ENCODE measurements at regions not wholly inside any gene's neighbourhood (a gene's known extent, or its start where the extent isn't known, plus 50 kb on each side); places are given as distances from the start of the nearest gene placed in this dataset.

DNA sequence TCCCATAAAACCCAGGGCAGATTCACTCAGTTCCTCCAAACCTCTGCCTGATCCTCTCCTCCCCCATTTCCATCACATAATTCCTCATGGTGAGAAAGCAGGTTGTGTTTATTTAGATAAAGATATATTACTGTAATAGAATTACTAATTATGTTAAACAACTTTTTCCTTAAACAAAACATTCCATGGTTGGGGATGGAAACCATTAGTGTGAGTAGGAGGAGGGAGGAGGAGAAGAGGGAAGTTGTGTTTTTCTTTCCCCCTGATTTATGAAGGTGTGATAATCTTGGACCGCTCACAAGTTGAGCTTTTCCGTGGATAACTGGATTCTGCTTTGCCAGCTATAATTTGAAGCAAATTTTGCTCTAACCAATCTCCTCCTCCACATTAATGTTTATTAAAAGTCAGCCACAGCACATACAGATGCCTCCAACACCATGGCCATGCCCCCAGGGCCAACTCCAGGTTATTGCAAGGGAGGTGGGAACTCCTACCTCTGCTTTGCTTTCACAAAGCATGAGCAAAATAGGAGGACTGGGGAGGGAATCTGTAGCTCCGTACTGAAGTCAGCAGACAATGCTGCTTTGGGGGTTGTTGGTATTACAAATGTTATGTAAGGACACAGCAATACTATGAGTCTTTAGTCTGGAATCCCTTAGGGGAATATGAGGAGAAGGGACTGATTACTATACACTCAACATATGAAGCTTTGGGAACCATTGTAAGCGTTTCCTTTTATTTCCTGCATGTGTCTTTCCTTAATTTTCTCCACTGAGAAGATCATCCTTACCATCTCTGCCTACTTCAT, 542.0 kb downstream of the DHX35 start (continued):
- TF ChIP-seq ETS1 (IDR thresholded peaks at IDR 0.05), result no peak
- TF ChIP-seq JUNB (IDR thresholded peaks at IDR 0.05; ENCODE audit: unreplicated experiment), result no peak
- no peak for TF ChIP-seq CREB1 (CRISPR knock-in tag; IDR thresholded peaks at IDR 0.05; ENCODE audit: low read depth)
- no peak for TF ChIP-seq EZH2 (IDR thresholded peaks at IDR 0.05; ENCODE audit: low read depth, unreplicated experiment)
- no peak for TF ChIP-seq ZNF331 (CRISPR knock-in tag; IDR thresholded peaks at IDR 0.05; ENCODE audit: low read depth)
- TF ChIP-seq, protein P1, sequence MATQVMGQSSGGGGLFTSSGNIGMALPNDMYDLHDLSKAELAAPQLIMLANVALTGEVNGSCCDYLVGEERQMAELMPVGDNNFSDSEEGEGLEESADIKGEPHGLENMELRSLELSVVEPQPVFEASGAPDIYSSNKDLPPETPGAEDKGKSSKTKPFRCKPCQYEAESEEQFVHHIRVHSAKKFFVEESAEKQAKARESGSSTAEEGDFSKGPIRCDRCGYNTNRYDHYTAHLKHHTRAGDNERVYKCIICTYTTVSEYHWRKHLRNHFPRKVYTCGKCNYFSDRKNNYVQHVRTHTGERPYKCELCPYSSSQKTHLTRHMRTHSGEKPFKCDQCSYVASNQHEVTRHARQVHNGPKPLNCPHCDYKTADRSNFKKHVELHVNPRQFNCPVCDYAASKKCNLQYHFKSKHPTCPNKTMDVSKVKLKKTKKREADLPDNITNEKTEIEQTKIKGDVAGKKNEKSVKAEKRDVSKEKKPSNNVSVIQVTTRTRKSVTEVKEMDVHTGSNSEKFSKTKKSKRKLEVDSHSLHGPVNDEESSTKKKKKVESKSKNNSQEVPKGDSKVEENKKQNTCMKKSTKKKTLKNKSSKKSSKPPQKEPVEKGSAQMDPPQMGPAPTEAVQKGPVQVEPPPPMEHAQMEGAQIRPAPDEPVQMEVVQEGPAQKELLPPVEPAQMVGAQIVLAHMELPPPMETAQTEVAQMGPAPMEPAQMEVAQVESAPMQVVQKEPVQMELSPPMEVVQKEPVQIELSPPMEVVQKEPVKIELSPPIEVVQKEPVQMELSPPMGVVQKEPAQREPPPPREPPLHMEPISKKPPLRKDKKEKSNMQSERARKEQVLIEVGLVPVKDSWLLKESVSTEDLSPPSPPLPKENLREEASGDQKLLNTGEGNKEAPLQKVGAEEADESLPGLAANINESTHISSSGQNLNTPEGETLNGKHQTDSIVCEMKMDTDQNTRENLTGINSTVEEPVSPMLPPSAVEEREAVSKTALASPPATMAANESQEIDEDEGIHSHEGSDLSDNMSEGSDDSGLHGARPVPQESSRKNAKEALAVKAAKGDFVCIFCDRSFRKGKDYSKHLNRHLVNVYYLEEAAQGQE (IDR thresholded peaks at IDR 0.05; ENCODE audit: unreplicated experiment), result no peak
- no peak for TF ChIP-seq ZNF114 (CRISPR knock-in tag; IDR thresholded peaks at IDR 0.05)
- TF ChIP-seq NANOG (IDR thresholded peaks at IDR 0.05; ENCODE audit: borderline replicate concordance), result no peak

DNA sequence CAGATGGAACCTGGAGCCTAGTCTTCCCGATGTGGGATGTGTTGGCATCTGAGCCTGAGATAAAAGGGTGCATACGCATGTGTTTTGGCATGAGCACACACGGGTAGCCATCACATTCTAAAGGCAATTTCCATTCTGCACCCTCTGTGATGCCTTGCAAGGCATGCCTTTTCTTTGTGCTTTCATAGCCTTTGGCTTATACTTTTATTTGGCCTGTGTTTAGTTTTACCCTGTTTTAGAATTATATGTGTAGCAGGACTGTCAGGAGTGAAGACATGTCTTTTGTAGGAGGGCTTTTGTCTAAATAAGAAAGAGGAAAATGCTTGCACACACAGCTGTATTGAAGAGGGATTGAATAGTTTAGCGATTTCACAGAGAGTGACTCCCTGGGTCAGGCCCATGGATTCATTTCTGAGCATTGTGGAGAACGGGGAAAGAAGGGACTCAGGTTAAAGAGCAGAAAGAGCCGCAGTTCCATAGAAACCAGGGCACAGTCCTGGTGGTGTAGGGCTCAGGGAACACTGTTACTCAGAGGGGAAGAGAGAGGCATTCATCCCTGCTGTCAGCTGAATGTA, 530.2 kb downstream of the DHX35 start:
- no peak for ATAC-seq
- Histone ChIP-seq H3K36me3 (ENCODE audit: insufficient read depth) (no peaks in the 10 kb centered on the region), H3F3A (replicated peaks; ENCODE audit: low read depth) (no peaks in the 10 kb centered on the region), H3K27ac (ENCODE audit: low read depth) (no peak overlapping the region), H3K4me3 (no peak overlapping the region), H3K4me1 (ENCODE audit: insufficient read depth) (no peaks in the 10 kb centered on the region), H3K27me3 (ENCODE audit: insufficient read depth) (no peaks in the 10 kb centered on the region), H4K20me1 (replicated peaks; ENCODE audit: insufficient read depth) (no peaks in the 10 kb centered on the region), H3K79me2 (replicated peaks; ENCODE audit: insufficient read depth) (no peaks in the 10 kb centered on the region), H2AFZ (no peak overlapping the region), H3K9me2 (ENCODE audit: insufficient read depth) (peaks cover 13% of the 10 kb centered on the region; the same call in 1 of the 2 replicates), H3K4me2 (no peak overlapping the region)
- no peak overlapping the region for H3K4me3 Mint-ChIP-seq
- peaks cover 3% of the 10 kb centered on the region for H3K27me3 Mint-ChIP-seq (ENCODE audit: insufficient read depth, low read depth, poor library complexity)
- no peak for DNase-seq (ENCODE audit: low spot score)
- H3K9me3 Mint-ChIP-seq, result no peaks in the 10 kb centered on the region
- H3K27ac Mint-ChIP-seq, result no peak overlapping the region
- no peaks in the 10 kb centered on the region for H3K4me1 Mint-ChIP-seq
- H3K36me3 Mint-ChIP-seq (ENCODE audit: low read depth), result no peaks in the 10 kb centered on the region
- TF ChIP-seq NANOG (IDR thresholded peaks at IDR 0.05; ENCODE audit: borderline replicate concordance), result no peak
- no peak for TF ChIP-seq ZNF331 (CRISPR knock-in tag; IDR thresholded peaks at IDR 0.05; ENCODE audit: low read depth)
- TF ChIP-seq EZH2phosphoT487 (IDR thresholded peaks at IDR 0.05; ENCODE audit: unreplicated experiment), result no peak
- TF ChIP-seq ZNF114 (CRISPR knock-in tag; IDR thresholded peaks at IDR 0.05), result no peak
- TF ChIP-seq JUNB (IDR thresholded peaks at IDR 0.05; ENCODE audit: unreplicated experiment), result no peak
- TF ChIP-seq, protein P1 (IDR thresholded peaks at IDR 0.05; ENCODE audit: unreplicated experiment), result no peak
